Heart left ventricle (tissue), 13 donors: ENCODE measurements at regions not wholly inside any gene's neighbourhood (a gene's known extent, or its start where the extent isn't known, plus 50 kb on each side); places are given as distances from the start of the nearest gene placed in this dataset.

Experiments used
- CTCF ChIP-seq, 12 donors: fragments of 200-600 bp; sonication (generic) in 4 of 12; IDR thresholded peaks; one replicate each; pipeline versions ENCODE4 v1.5.0 to v1.8.0; 2018 to 2022; ENCODE audit warnings: antibody characterized with exemption in 12 of 12, mild to moderate bottlenecking in 5 of 12
- POLR2A ChIP-seq, 2 donors: fragments of 450-650 bp; IDR thresholded peaks; one replicate each; pipeline ENCODE4 v1.6.1; 2017; ENCODE audit warnings: antibody characterized with exemption in 2 of 2, mild to moderate bottlenecking in 2 of 2, moderate library complexity in 2 of 2
- donor health status: ischemic (EF 13 %, LVEDD 7.1; RV severe dilation, severe dysfunction).
- donor health status: DM: no; HTN: yes; CAD: no.
- donor health status: DM: no; HTN: no; CAD: no.
- donor health status: ischemic (EF 25% LVEDD 6.9; RV normal size, moderate dysfunction).
- donor health status: ischemic (EF 25% LVEDD 5.7; RV mildly dilated, moderate dysfunction).
- donor health status: ischemic (EF 35%, LVEDD 5.7; RV mildly dilated, moderate dysfunction).
- donor health status: nonischemic (EF 11% LVEDD 7.7; RV severe dilation, severe dysfunction).
- donor health status: DM: yes; HTN: yes; CAD: no.
- donor health status: PGD.
- donor health status: ischemic (EF 29% LVEDD 5.4; RV normal size, mild dysfunction).
- donor health status: nonischemic (EF 23%, LVEDD 6.1; RV moderate dilation, normal function).

DNA sequence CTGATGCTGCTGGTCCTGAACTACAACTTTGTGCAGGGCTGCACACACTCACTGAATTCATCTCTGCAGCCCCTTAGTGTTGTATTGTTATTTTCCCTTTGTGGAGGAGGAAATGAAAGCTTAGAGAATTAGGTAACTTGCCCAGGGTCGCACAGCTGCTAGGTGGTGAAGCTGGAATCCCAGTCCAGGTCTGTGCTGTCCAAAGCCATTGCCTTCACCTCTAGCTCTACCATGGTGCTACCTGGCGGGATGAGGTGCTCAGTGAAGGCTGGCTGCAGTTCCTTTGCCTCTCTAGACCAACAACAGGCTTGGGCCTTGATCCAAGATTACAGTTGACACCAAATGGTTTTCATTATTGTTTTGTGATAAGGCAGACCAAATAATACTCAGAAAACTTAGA, 177.8 kb upstream of the PITX1 start:
- TF ChIP-seq CTCF (IDR thresholded peaks at IDR 0.05) (no peak), POLR2A (IDR thresholded peaks at IDR 0.05) (no peak)
